GM12878 (cell line): ENCODE measurements at regions not wholly inside any gene's neighbourhood (a gene's known extent, or its start where the extent isn't known, plus 50 kb on each side); places are given as distances from the start of the nearest gene placed in this dataset.

Experiments
- ATAC-seq: fragments of 200-7000 bp; cut with Tn5 transposase; 3 replicates; pipeline ENCODE4 v1.9.1; 2020; ENCODE audit warnings: mild to moderate bottlenecking, moderate library complexity
- BruUV-seq: library from RNA; stranded (reverse); fragments of 400-500 nt; replicated peaks from 2 replicates; lab custom pipeline; 2021; lab: Mats Ljungman, UMichigan
- CTCF ChIA-PET: fragments of 300-600 bp; sonication (Branson Sonifier 250); formaldehyde crosslinking; extraction: SDS; loops from one replicate; lab custom pipeline; 2021; ENCODE audit warnings: inconsistent platforms; lab: Yijun Ruan, JAX
- POLR2A ChIA-PET: fragments of 350-600 bp; formaldehyde crosslinking; extraction: SDS; loops from one replicate; lab custom pipeline; 2021; ENCODE audit warnings: inconsistent platforms; lab: Charles Lee
- RAD21 ChIA-PET: fragments of 300-600 bp; sonication (Branson Sonifier 250); formaldehyde crosslinking; loops from one replicate; lab custom pipeline; 2023; ENCODE audit warnings: antibody characterized with exemption; ENCODE audit not compliant: unreplicated experiment; lab: Charles Lee
- SMC1A ChIA-PET: fragments of 300-600 bp; sonication (Branson Sonifier 250); formaldehyde crosslinking; loops from one replicate; lab custom pipeline; 2023; ENCODE audit not compliant: unreplicated experiment, uncharacterized antibody; lab: Charles Lee
- DNase-seq: peaks from one replicate; pipeline ENCODE4 v3.0.0-alpha.2; 2011; ENCODE audit warnings: low read depth, low spot score
- FAIRE-seq: peaks from 3 replicates; lab custom pipeline; 2011; peaks lifted over from hg19 to GRCh38; lab: Jason Lieb, UNC
- H2AFZ ChIP-seq: 2 replicates; pipeline ENCODE4 v1.6.0; 2011; ENCODE audit warnings: low read depth, low read length, control low read depth; ENCODE audit not compliant: control insufficient read depth
- H3K27ac ChIP-seq: 2 replicates; pipeline ENCODE4 v1.5.1; 2011; ENCODE audit warnings: control low read depth; ENCODE audit not compliant: control insufficient read depth, insufficient read depth
- H3K27me3 ChIP-seq, 2 experiments: replicated peaks in 1 of 2; 2 replicates each; pipeline versions ENCODE4 v1.6.0 to v1.6.1; 2011; ENCODE audit warnings: low read length in 1 of 2; ENCODE audit not compliant: control insufficient read depth in 2 of 2, insufficient read depth in 2 of 2
- H3K36me3 ChIP-seq, 2 experiments: 2 replicates each; pipeline ENCODE4 v1.5.1; 2011; ENCODE audit warnings: low read length in 1 of 2; ENCODE audit not compliant: control insufficient read depth in 2 of 2, insufficient read depth in 2 of 2
- H3K4me1 ChIP-seq: 2 replicates; pipeline ENCODE4 v1.6.1; 2011; ENCODE audit warnings: mild to moderate bottlenecking, low read length, moderate library complexity, mixed read lengths; ENCODE audit not compliant: control insufficient read depth, insufficient read depth
- H3K4me2 ChIP-seq: 2 replicates; pipeline ENCODE4 v1.6.0; 2011; ENCODE audit warnings: control low read depth; ENCODE audit not compliant: control insufficient read depth, insufficient read depth
- H3K4me3 ChIP-seq: fragments of 200-600 bp; sonication (generic); 2 replicates; pipeline ENCODE4 v1.5.1; 2016
- H3K79me2 ChIP-seq: 2 replicates; pipeline ENCODE4 v1.6.0; 2011; ENCODE audit warnings: low read length; ENCODE audit not compliant: control insufficient read depth, insufficient read depth
- H3K9ac ChIP-seq: 2 replicates; pipeline ENCODE4 v1.8.0; 2011; ENCODE audit warnings: low read length, control low read depth, mixed read lengths; ENCODE audit not compliant: control insufficient read depth, insufficient read depth
- H3K9me3 ChIP-seq: replicated peaks from 3 replicates; pipeline ENCODE4 v1.5.1; 2011; ENCODE audit warnings: mild to moderate bottlenecking, low read length; ENCODE audit not compliant: control insufficient read depth, insufficient read depth
- H4K20me1 ChIP-seq: 2 replicates; pipeline ENCODE4 v1.6.0; 2011; ENCODE audit not compliant: control insufficient read depth, insufficient read depth
- CREB1 ChIP-seq: IDR thresholded peaks from 2 replicates; pipeline ENCODE4 v1.6.1; 2012; ENCODE audit warnings: low read depth, mild to moderate bottlenecking, inconsistent platforms
- DPF2 ChIP-seq: fragments of 450-650 bp; IDR thresholded peaks from 2 replicates; pipeline ENCODE4 v1.6.1; 2017; ENCODE audit warnings: mild to moderate bottlenecking
- FOXM1 ChIP-seq: IDR thresholded peaks from 2 replicates; pipeline ENCODE4 v1.6.1; 2012; ENCODE audit warnings: low read depth, mild to moderate bottlenecking, inconsistent platforms, low read length, moderate library complexity
- HCFC1 ChIP-seq: fragments of 150-350 bp; IDR thresholded peaks from 2 replicates; pipeline ENCODE4 v1.6.1; 2014; ENCODE audit warnings: low read length
- IKZF2 ChIP-seq, 2 experiments: fragments of 450-650 bp; IDR thresholded peaks; 2 replicates each; pipeline ENCODE4 v1.6.1; 2017; ENCODE audit warnings: mild to moderate bottlenecking in 2 of 2, moderate library complexity in 2 of 2
- IRF4 ChIP-seq: IDR thresholded peaks from 2 replicates; pipeline ENCODE4 v1.6.1; 2011; ENCODE audit warnings: low read depth, low read length
- JUNB ChIP-seq: IDR thresholded peaks from 2 replicates; pipeline ENCODE4 v1.6.1; 2016; ENCODE audit warnings: antibody characterized with exemption, mild to moderate bottlenecking
- MTA3 ChIP-seq: IDR thresholded peaks from 2 replicates; pipeline ENCODE4 v1.6.1; 2012; ENCODE audit warnings: low read length, inconsistent platforms, borderline replicate concordance
- NFIC ChIP-seq: IDR thresholded peaks from 2 replicates; pipeline ENCODE4 v1.6.1; 2012; ENCODE audit warnings: low read depth, mild to moderate bottlenecking, inconsistent platforms, low read length, moderate library complexity
- NFXL1 ChIP-seq: fragments of 450-650 bp; IDR thresholded peaks from 2 replicates; pipeline ENCODE4 v1.6.1; 2017; ENCODE audit warnings: antibody characterized with exemption, mild to moderate bottlenecking, borderline replicate concordance
- SREBF2 ChIP-seq: IDR thresholded peaks from 2 replicates; pipeline ENCODE4 v1.6.1; 2012; ENCODE audit warnings: mild to moderate bottlenecking, low read length
- STAT3 ChIP-seq: IDR thresholded peaks from 2 replicates; pipeline ENCODE4 v1.6.1; 2011; ENCODE audit warnings: low read depth, low read length, improper control_type of control experiment
- SUPT20H ChIP-seq: IDR thresholded peaks from 2 replicates; pipeline ENCODE4 v1.6.1; 2011; ENCODE audit warnings: low read depth, mild to moderate bottlenecking, low read length, moderate library complexity, borderline replicate concordance; ENCODE audit not compliant: control insufficient read depth
- ZNF274 ChIP-seq: IDR thresholded peaks from one replicate; pipeline ENCODE4 v1.8.0; 2011; ENCODE audit not compliant: insufficient read length, insufficient read depth
- WGBS: methylation state at CpG from one replicate; pipeline ENCODE4 v1.1.6; 2016; ENCODE audit warnings: low lambda C conversion rate; ENCODE audit not compliant: insufficient replicate concordance, insufficient coverage; ENCODE audit errors: missing lambda C conversion rate; 5-methylcytosine and 5-hydroxymethylcytosine counted together
- in situ Hi-C: fragments of 300-500 bp; cut with MboI; formaldehyde crosslinking; loops from 9 replicates; pipeline ENCODE4 v1.14.3; 2018; ENCODE audit warnings: mixed read lengths
- intact Hi-C: fragments of 100-400 bp; cut with micrococcal nuclease; formaldehyde crosslinking; loops from one replicate; pipeline ENCODE4 v1.14.2; 2022; ENCODE audit not compliant: unreplicated experiment

DNA sequence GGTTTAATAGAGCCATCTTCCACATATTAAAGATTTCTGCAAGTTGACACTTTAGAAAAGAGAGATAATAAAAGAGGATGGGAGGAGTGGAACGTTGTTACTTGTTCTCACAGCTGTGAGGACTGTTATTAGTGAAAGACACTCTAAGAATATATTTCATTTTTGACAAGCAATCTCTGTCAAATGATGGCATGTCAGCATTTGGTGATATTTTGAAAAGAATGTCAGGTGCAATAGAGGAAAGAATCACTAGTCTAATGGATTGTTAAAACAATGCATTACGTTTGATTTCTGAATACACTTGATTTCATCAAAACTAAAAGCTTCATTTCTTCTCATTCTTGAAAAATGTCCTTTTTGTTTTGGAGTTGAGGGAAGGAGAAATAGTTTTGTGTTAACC lies 853.4 kb downstream of the PLA2G4A start:
- no peak for ATAC-seq
- H3K79me2 ChIP-seq = no peaks in the 10 kb centered on the region
- no peaks in the 10 kb centered on the region for H3K27me3 ChIP-seq
- no peak overlapping the region for H3K27ac ChIP-seq
- H3K9me3 ChIP-seq = no peaks in the 10 kb centered on the region
- ChIA-PET POLR2A (no interaction called here), RAD21 (no interaction called here), SMC1A (no interaction called here), CTCF (no interaction called here)
- 0% methylated on average over 2 of the region's 2 CpGs for WGBS
- no peak for FAIRE-seq
- no peak for DNase-seq
- intact Hi-C loops = no loop called here
- in situ Hi-C loops = no loop called here
- H2AFZ ChIP-seq = no peak overlapping the region
- BruUV-seq = no TSS peak
- H4K20me1 ChIP-seq = no peaks in the 10 kb centered on the region
- TF ChIP-seq CREB1 (no peak), JUNB (no peak), STAT3 (no peak), NFXL1 (no peak), ZNF274 (no peak), DPF2 (no peak), IRF4 (no peak), SUPT20H (no peak), SREBF2 (no peak), MTA3 (no peak), FOXM1 (no peak)
- H3K4me2 ChIP-seq = no peak overlapping the region
- H3K4me3 ChIP-seq = no peak overlapping the region
- H3K9ac ChIP-seq = no peak overlapping the region
- no peaks in the 10 kb centered on the region for H3K4me1 ChIP-seq
- H3K36me3 ChIP-seq = no peaks in the 10 kb centered on the region

DNA sequence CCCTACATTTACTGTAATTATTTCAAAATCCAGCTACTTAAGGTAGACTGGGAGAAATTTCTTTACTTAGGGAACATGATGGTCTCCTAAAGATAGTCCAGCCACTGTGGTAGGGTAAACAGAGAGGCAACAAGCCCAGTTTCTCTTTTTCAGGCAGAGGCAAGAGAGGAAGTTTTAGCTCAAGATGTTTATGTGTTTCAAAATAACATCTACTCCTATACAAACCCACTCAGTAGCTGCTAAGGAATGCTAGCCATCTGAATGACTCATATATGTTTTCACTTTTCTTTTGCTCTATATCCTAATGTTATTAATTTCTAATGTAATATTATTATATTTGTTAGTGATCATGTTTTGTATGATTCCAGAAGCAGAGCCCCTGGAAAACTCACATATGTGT lies 856.6 kb downstream of the PLA2G4A start:
- no peak overlapping the region for H3K27ac ChIP-seq
- intact Hi-C loops (no loop called here), in situ Hi-C loops (no loop called here)
- ATAC-seq (no peak), DNase-seq (no peak), FAIRE-seq (no peak)
- H4K20me1 ChIP-seq = no peaks in the 10 kb centered on the region
- no peak for TF ChIP-seq IKZF2 (IDR thresholded peaks at IDR 0.05)
- TF ChIP-seq NFIC = no peak
- no peak for TF ChIP-seq HCFC1
- ChIA-PET SMC1A (interaction anchor here (0.6 to 1.2 kb wide), 2 partner anchors 9 to 912 kb away, joined by 3 read pairs; no protein-coding TSS in a partner anchor), RAD21 (no interaction called here), POLR2A (no interaction called here), CTCF (interaction anchor here (1.1 to 2.6 kb wide), 2 partner anchors 10 to 22 kb away, joined by 3 to 6 read pairs; no protein-coding TSS in a partner anchor)
- no peak overlapping the region for H2AFZ ChIP-seq
- no peaks in the 10 kb centered on the region for H3K27me3 ChIP-seq
- H3K4me3 ChIP-seq = no peak overlapping the region
- H3K9me3 ChIP-seq = no peaks in the 10 kb centered on the region
- no TSS peak for BruUV-seq
- no peak overlapping the region for H3K9ac ChIP-seq
- H3K36me3 ChIP-seq = no peaks in the 10 kb centered on the region
- H3K79me2 ChIP-seq = no peaks in the 10 kb centered on the region
- H3K4me2 ChIP-seq = no peak overlapping the region
- no peaks in the 10 kb centered on the region for H3K4me1 ChIP-seq
